ENCODE measurements at regions not wholly inside any gene's neighbourhood (a gene's known extent, or its start where the extent isn't known, plus 50 kb on each side); places are given as distances from the start of the nearest gene placed in this dataset.

DNA sequence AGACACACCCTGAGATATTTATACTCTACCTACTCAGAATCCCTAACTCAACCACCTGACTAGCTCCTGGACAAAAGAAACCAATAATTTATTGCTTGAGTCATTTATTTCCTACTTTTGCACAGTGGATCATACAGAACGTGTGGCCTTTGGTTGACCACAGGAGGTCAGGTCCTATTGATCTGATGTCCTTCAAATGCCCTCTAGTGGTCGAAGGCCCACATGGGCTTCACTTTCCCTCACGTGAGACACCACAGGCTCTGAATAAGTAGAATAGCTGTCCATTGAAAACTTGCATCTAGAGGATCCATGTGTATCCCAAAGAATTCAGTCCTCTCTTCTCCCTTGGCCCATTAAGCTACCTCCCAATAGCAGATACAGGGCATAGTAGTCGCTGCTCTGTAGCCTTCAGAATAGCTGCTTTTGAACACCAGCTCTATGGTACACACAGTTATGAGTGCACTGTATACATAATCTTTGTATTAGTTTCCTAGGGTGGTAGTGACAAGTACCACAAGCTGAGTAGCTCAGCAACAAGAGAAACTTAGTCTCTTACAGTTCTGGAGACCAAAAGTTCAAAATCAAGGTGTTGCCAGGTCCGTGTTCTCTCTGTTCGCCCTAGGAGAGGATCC is 177.6 kb upstream of the SMARCA2 start:
- TF ChIP-seq, protein P1, sequence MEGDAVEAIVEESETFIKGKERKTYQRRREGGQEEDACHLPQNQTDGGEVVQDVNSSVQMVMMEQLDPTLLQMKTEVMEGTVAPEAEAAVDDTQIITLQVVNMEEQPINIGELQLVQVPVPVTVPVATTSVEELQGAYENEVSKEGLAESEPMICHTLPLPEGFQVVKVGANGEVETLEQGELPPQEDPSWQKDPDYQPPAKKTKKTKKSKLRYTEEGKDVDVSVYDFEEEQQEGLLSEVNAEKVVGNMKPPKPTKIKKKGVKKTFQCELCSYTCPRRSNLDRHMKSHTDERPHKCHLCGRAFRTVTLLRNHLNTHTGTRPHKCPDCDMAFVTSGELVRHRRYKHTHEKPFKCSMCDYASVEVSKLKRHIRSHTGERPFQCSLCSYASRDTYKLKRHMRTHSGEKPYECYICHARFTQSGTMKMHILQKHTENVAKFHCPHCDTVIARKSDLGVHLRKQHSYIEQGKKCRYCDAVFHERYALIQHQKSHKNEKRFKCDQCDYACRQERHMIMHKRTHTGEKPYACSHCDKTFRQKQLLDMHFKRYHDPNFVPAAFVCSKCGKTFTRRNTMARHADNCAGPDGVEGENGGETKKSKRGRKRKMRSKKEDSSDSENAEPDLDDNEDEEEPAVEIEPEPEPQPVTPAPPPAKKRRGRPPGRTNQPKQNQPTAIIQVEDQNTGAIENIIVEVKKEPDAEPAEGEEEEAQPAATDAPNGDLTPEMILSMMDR (IDR thresholded peaks at IDR 0.05): peak in 1 of 6 experiments; percentile 20
- no peak for TF ChIP-seq POLR2A (IDR thresholded peaks at IDR 0.05)

Data from Peyer's patch (tissue), 4 donors.